Endothelial cell of umbilical vein (primary cell): ENCODE measurements at regions not wholly inside any gene's neighbourhood (a gene's known extent, or its start where the extent isn't known, plus 50 kb on each side); places are given as distances from the start of the nearest gene placed in this dataset.

Experiments
- BruUV-seq: library from RNA; stranded (reverse); fragments of 400-500 nt; replicated peaks from 2 replicates; lab custom pipeline; 2021; lab: Mats Ljungman, UMichigan
- CTCF ChIA-PET: fragments of 300-600, 350-600 bp; sonication (Branson Sonifier 250); formaldehyde crosslinking; loops from one replicate; lab custom pipeline; 2021; ENCODE audit warnings: antibody characterized with exemption, inconsistent platforms; lab: Charles Lee
- POLR2A ChIA-PET: fragments of 300-600, 350-600 bp; sonication (Branson Sonifier 250); formaldehyde crosslinking; loops from one replicate; lab custom pipeline; 2021; ENCODE audit warnings: antibody characterized with exemption, inconsistent platforms; lab: Charles Lee
- DNase-seq: peaks from one replicate; pipeline ENCODE4 v3.0.0-alpha.2; 2011; ENCODE audit warnings: low read depth, low spot score
- FAIRE-seq: peaks from 2 replicates; lab custom pipeline; 2011; peaks lifted over from hg19 to GRCh38; lab: Jason Lieb, UNC
- H2AFZ ChIP-seq: 2 replicates; pipeline ENCODE4 v1.6.0; 2012; ENCODE audit warnings: low read depth, low read length, control low read depth, inconsistent platforms
- H3K27ac ChIP-seq: 2 replicates; pipeline ENCODE4 v1.5.1; 2011; ENCODE audit warnings: low read depth, mild to moderate bottlenecking, control low read depth, low read length, moderate library complexity; ENCODE audit not compliant: insufficient read depth
- H3K27me3 ChIP-seq, 2 experiments: 2 replicates each; pipeline versions ENCODE4 v1.6.0 to v1.6.1; 2011; ENCODE audit warnings: low read length in 2 of 2, mixed read lengths in 1 of 2; ENCODE audit not compliant: control insufficient read depth in 2 of 2, insufficient read depth in 2 of 2
- H3K36me3 ChIP-seq, 2 experiments: 2 replicates in 1 of 2; 3 replicates in 1 of 2; pipeline ENCODE4 v1.5.1; 2011; ENCODE audit warnings: low read length in 2 of 2, mild to moderate bottlenecking in 1 of 2, moderate library complexity in 1 of 2; ENCODE audit not compliant: control insufficient read depth in 2 of 2, insufficient read depth in 2 of 2; ENCODE audit errors: extremely low read depth in 1 of 2
- H3K4me1 ChIP-seq: 3 replicates; pipeline ENCODE4 v1.5.1; 2011; ENCODE audit warnings: mild to moderate bottlenecking, low read length; ENCODE audit not compliant: control insufficient read depth, insufficient read depth; ENCODE audit errors: extremely low read depth
- H3K4me2 ChIP-seq: 2 replicates; pipeline ENCODE4 v1.6.1; 2011; ENCODE audit warnings: low read length, control low read depth, mixed read lengths; ENCODE audit not compliant: insufficient read depth
- H3K4me3 ChIP-seq, 3 experiments: fragments of 200-600 bp in 1 of 3; sonication (generic), shearing (Covaris generic) in 1 of 3; replicated peaks in 1 of 3; 2 replicates each; pipeline ENCODE4 v1.5.1; 2011 to 2016; ENCODE audit warnings: control low read depth in 3 of 3, low read length in 3 of 3, mild to moderate bottlenecking in 2 of 3, inconsistent platforms in 1 of 3, low read depth in 1 of 3, moderate library complexity in 1 of 3; ENCODE audit not compliant: insufficient read depth in 1 of 3
- H3K79me2 ChIP-seq: 2 replicates; pipeline ENCODE4 v1.6.0; 2012; ENCODE audit warnings: low read length, inconsistent platforms; ENCODE audit not compliant: control insufficient read depth, insufficient read depth
- H3K9ac ChIP-seq: replicated peaks from 2 replicates; pipeline ENCODE3; 2011; ENCODE audit warnings: low read length, control low read depth; ENCODE audit not compliant: insufficient read depth; ENCODE audit errors: extremely low read depth
- H3K9me1 ChIP-seq: replicated peaks from 3 replicates; pipeline ENCODE4 v1.6.0; 2011; ENCODE audit warnings: mild to moderate bottlenecking, low read length; ENCODE audit not compliant: control insufficient read depth, insufficient read depth; ENCODE audit errors: extremely low read depth
- H3K9me3 ChIP-seq: replicated peaks from 2 replicates; pipeline ENCODE4 v1.5.1; 2012; ENCODE audit warnings: low read length, inconsistent platforms; ENCODE audit not compliant: control insufficient read depth, insufficient read depth
- H4K20me1 ChIP-seq: replicated peaks from 2 replicates; pipeline ENCODE3; 2011; ENCODE audit warnings: mild to moderate bottlenecking, low read length; ENCODE audit not compliant: control insufficient read depth, insufficient read depth; ENCODE audit errors: extremely low read depth
- CTCF ChIP-seq, 2 donors: IDR thresholded peaks; 1 replicate in 1 of 2; 2 replicates in 1 of 2; pipeline ENCODE4 v1.5.1; 2011; ENCODE audit warnings: low read length in 2 of 2, mild to moderate bottlenecking in 2 of 2, moderate library complexity in 2 of 2, control low read depth in 1 of 2, inconsistent platforms in 1 of 2, low read depth in 1 of 2; ENCODE audit not compliant: insufficient read depth in 1 of 2; ENCODE audit errors: extremely low read depth in 1 of 2
- EZH2 ChIP-seq: IDR thresholded peaks from 2 replicates; pipeline ENCODE4 v1.6.1; 2012; ENCODE audit warnings: borderline replicate concordance, low read depth, mild to moderate bottlenecking, moderate library complexity, low read length, inconsistent platforms; ENCODE audit not compliant: severe bottlenecking
- FOS ChIP-seq: IDR thresholded peaks from 2 replicates; pipeline ENCODE4 v1.6.1; 2011; ENCODE audit warnings: mild to moderate bottlenecking, low read length, moderate library complexity, borderline replicate concordance; ENCODE audit not compliant: insufficient read depth
- GATA2 ChIP-seq: IDR thresholded peaks from 2 replicates; pipeline ENCODE4 v1.7.0; 2011; ENCODE audit warnings: low read depth, mild to moderate bottlenecking, moderate library complexity, mixed read lengths, low read length; ENCODE audit not compliant: insufficient read length, insufficient read depth
- JUN ChIP-seq: IDR thresholded peaks from 2 replicates; pipeline ENCODE4 v1.6.1; 2011; ENCODE audit warnings: borderline replicate concordance, low read depth; ENCODE audit not compliant: insufficient read length, insufficient read depth
- MAX ChIP-seq: IDR thresholded peaks from 2 replicates; pipeline ENCODE4 v1.6.1; 2011; ENCODE audit not compliant: insufficient read depth, insufficient read length
- MYC ChIP-seq: IDR thresholded peaks from one replicate; pipeline ENCODE4 v1.6.1; 2011; ENCODE audit warnings: mild to moderate bottlenecking, low read depth, low read length
- POLR2A ChIP-seq: IDR thresholded peaks from 2 replicates; pipeline ENCODE4 v1.6.1; 2012; ENCODE audit warnings: low read depth, mild to moderate bottlenecking, control low read depth, low read length
- POLR2AphosphoS5 ChIP-seq: IDR thresholded peaks from 2 replicates; pipeline ENCODE4 v1.6.1; 2012; ENCODE audit warnings: low read depth, mild to moderate bottlenecking, control low read depth, low read length, moderate library complexity; ENCODE audit not compliant: insufficient read depth
- dilution Hi-C: fragments of 300-500 bp; cut with MboI; formaldehyde crosslinking; loops from one replicate; pipeline ENCODE4 v1.15.0; 2019; ENCODE audit warnings: low sequenced_read_pairs; ENCODE audit not compliant: extremely low pct_ligation_motif_present
- intact Hi-C: fragments of 100-400 bp; cut with micrococcal nuclease; formaldehyde crosslinking; loops from one replicate; pipeline ENCODE4 v1.10.0; 2022

- H3K4me3 ChIP-seq, result no peak overlapping the region
- H3K27me3 ChIP-seq, result no peaks in the 10 kb centered on the region
- no peaks in the 10 kb centered on the region for H3K79me2 ChIP-seq
- TF ChIP-seq POLR2A, result no peak
- TF ChIP-seq POLR2AphosphoS5, result no peak
- no peak for TF ChIP-seq CTCF (IDR thresholded peaks at IDR 0.05; ENCODE audit: extremely low read depth in 1 of 2, insufficient read depth in 1 of 2, low read depth in 1 of 2, low read length in 2 of 2)
- no peak for TF ChIP-seq JUN
- no peak for TF ChIP-seq GATA2
- no peak for TF ChIP-seq MYC
- no peak for TF ChIP-seq FOS
- no peak for TF ChIP-seq EZH2
- no peak for TF ChIP-seq MAX
- H4K20me1 ChIP-seq, result no peaks in the 10 kb centered on the region
- dilution Hi-C loops, result no loop called here
- no peak overlapping the region for H3K4me2 ChIP-seq
- H3K4me1 ChIP-seq, result no peaks in the 10 kb centered on the region
- ChIA-PET POLR2A (no interaction called here), CTCF (no interaction called here)
- no peak overlapping the region for H3K9ac ChIP-seq
- H3K27ac ChIP-seq, result no peak overlapping the region
- BruUV-seq, result no TSS peak
- H3K9me1 ChIP-seq, result no peaks in the 10 kb centered on the region
- no peak overlapping the region for H2AFZ ChIP-seq
- FAIRE-seq (no peak), DNase-seq (no peak)
- H3K9me3 ChIP-seq, result no peaks in the 10 kb centered on the region
- no peaks in the 10 kb centered on the region for H3K36me3 ChIP-seq
- intact Hi-C loops, result no loop called here
Observed at GRCh38 chr3:84744130-84744529, 214.7 kb upstream of the CADM2 start.
